Central memory CD8-positive, alpha-beta T cell (primary cell): ENCODE measurements at regions not wholly inside any gene's neighbourhood (a gene's known extent, or its start where the extent isn't known, plus 50 kb on each side); places are given as distances from the start of the nearest gene placed in this dataset.

Experiments used
- ATAC-seq: fragments of 150-1000 bp; cut with Tn5 transposase; replicated peaks from 2 replicates; pipeline ENCODE4 v1.10.0; 2022; ENCODE audit warnings: mild to moderate bottlenecking, moderate FRiP score, moderate number of reproducible peaks; ENCODE audit not compliant: poor library complexity, severe bottlenecking; ENCODE audit errors: extremely low read depth
- DNase-seq, 2 donors: peaks; one replicate each; pipeline ENCODE4 v3.0.0; 2021; ENCODE audit warnings: low spot score in 2 of 2
- H3K27ac Mint-ChIP-seq: one replicate; pipeline ENCODE4 v1.8.0; 2022; ENCODE audit warnings: low read depth, mild to moderate bottlenecking, moderate library complexity, mixed read lengths
- H3K27me3 Mint-ChIP-seq: one replicate; pipeline ENCODE4 v1.8.0; 2022; ENCODE audit warnings: mixed read lengths
- H3K36me3 Mint-ChIP-seq: one replicate; pipeline ENCODE4 v1.8.0; 2022; ENCODE audit warnings: mild to moderate bottlenecking, moderate library complexity, mixed read lengths; ENCODE audit not compliant: insufficient read depth
- H3K4me1 Mint-ChIP-seq: one replicate; pipeline ENCODE4 v1.8.0; 2022; ENCODE audit warnings: mixed read lengths
- H3K4me3 Mint-ChIP-seq: one replicate; pipeline ENCODE4 v1.8.0; 2022; ENCODE audit warnings: mild to moderate bottlenecking, moderate library complexity, mixed read lengths
- H3K9me3 Mint-ChIP-seq: one replicate; pipeline ENCODE4 v1.8.0; 2022; ENCODE audit warnings: mixed read lengths

- no peak for ATAC-seq
- H3K27me3 Mint-ChIP-seq = no peaks in the 10 kb centered on the region
- peaks cover 22% of the 10 kb centered on the region for H3K4me1 Mint-ChIP-seq
- no peak overlapping the region for H3K27ac Mint-ChIP-seq
- H3K4me3 Mint-ChIP-seq = no peak overlapping the region
- H3K9me3 Mint-ChIP-seq = peaks cover 16% of the 10 kb centered on the region
- H3K36me3 Mint-ChIP-seq = peaks cover 3% of the 10 kb centered on the region
- no peak for DNase-seq
These were observed 205.5 kb upstream of the SLC24A2 start for GRCh38 chr9:19994296-19994695.

GRCh38 chr9:19992556-19992955, 203.7 kb upstream of the SLC24A2 start:
- Mint-ChIP-seq H3K4me3 (no peak overlapping the region), H3K36me3 (no peaks in the 10 kb centered on the region), H3K9me3 (peaks cover 10% of the 10 kb centered on the region), H3K27ac (no peak overlapping the region), H3K27me3 (no peaks in the 10 kb centered on the region), H3K4me1 (peaks cover 10% of the 10 kb centered on the region)
- DNase-seq (no peak), ATAC-seq (no peak)

- Mint-ChIP-seq H3K27ac (no peak overlapping the region), H3K36me3 (no peaks in the 10 kb centered on the region), H3K4me3 (no peak overlapping the region), H3K4me1 (no peaks in the 10 kb centered on the region), H3K27me3 (no peaks in the 10 kb centered on the region), H3K9me3 (no peaks in the 10 kb centered on the region)
- ATAC-seq (no peak), DNase-seq (no peak)
These were observed 200.4 kb upstream of the SLC24A2 start for GRCh38 chr9:19989213-19989612.

- Mint-ChIP-seq H3K9me3 (no peaks in the 10 kb centered on the region), H3K4me1 (no peaks in the 10 kb centered on the region), H3K4me3 (no peak overlapping the region), H3K36me3 (no peaks in the 10 kb centered on the region), H3K27me3 (no peaks in the 10 kb centered on the region), H3K27ac (no peak overlapping the region)
- DNase-seq (no peak), ATAC-seq (no peak)
These were observed 199.4 kb upstream of the SLC24A2 start for GRCh38 chr9:19988281-19988680.

GRCh38 chr9:19985081-19985480, 196.2 kb upstream of the SLC24A2 start:
- no peaks in the 10 kb centered on the region for H3K9me3 Mint-ChIP-seq
- ATAC-seq = no peak
- no peaks in the 10 kb centered on the region for H3K27me3 Mint-ChIP-seq
- no peaks in the 10 kb centered on the region for H3K4me1 Mint-ChIP-seq
- no peak for DNase-seq
- H3K27ac Mint-ChIP-seq = no peak overlapping the region
- H3K4me3 Mint-ChIP-seq = no peak overlapping the region
- H3K36me3 Mint-ChIP-seq = no peaks in the 10 kb centered on the region

GRCh38 chr9:19976226-19976625, 187.4 kb upstream of the SLC24A2 start:
- Mint-ChIP-seq H3K9me3 (no peaks in the 10 kb centered on the region), H3K36me3 (no peaks in the 10 kb centered on the region), H3K4me3 (no peak overlapping the region), H3K4me1 (peaks cover 7% of the 10 kb centered on the region), H3K27me3 (no peaks in the 10 kb centered on the region), H3K27ac (no peak overlapping the region)
- DNase-seq (no peak), ATAC-seq (peak; percentile 58)

GRCh38 chr9:19975499-19975898, 186.7 kb upstream of the SLC24A2 start:
- no peak for DNase-seq
- Mint-ChIP-seq H3K4me3 (no peak overlapping the region), H3K36me3 (no peaks in the 10 kb centered on the region), H3K4me1 (peaks cover 7% of the 10 kb centered on the region), H3K27ac (no peak overlapping the region), H3K9me3 (no peaks in the 10 kb centered on the region), H3K27me3 (no peaks in the 10 kb centered on the region)
- ATAC-seq = no peak

- no peaks in the 10 kb centered on the region for H3K9me3 Mint-ChIP-seq
- no peaks in the 10 kb centered on the region for H3K36me3 Mint-ChIP-seq
- H3K4me1 Mint-ChIP-seq = no peaks in the 10 kb centered on the region
- no peak overlapping the region for H3K27ac Mint-ChIP-seq
- ATAC-seq (no peak), DNase-seq (no peak)
- H3K4me3 Mint-ChIP-seq = no peak overlapping the region
- no peaks in the 10 kb centered on the region for H3K27me3 Mint-ChIP-seq
These were observed 180.9 kb upstream of the SLC24A2 start for GRCh38 chr9:19969721-19970120.

- DNase-seq (no peak), ATAC-seq (no peak)
- no peak overlapping the region for H3K27ac Mint-ChIP-seq
- H3K4me1 Mint-ChIP-seq = no peaks in the 10 kb centered on the region
- no peaks in the 10 kb centered on the region for H3K36me3 Mint-ChIP-seq
- H3K9me3 Mint-ChIP-seq = no peaks in the 10 kb centered on the region
- no peaks in the 10 kb centered on the region for H3K27me3 Mint-ChIP-seq
- no peak overlapping the region for H3K4me3 Mint-ChIP-seq
These were observed 179.1 kb upstream of the SLC24A2 start for GRCh38 chr9:19967888-19968459.

GRCh38 chr9:19967216-19967887, 178.5 kb upstream of the SLC24A2 start:
- Mint-ChIP-seq H3K27me3 (no peaks in the 10 kb centered on the region), H3K4me1 (no peaks in the 10 kb centered on the region), H3K36me3 (no peaks in the 10 kb centered on the region), H3K9me3 (no peaks in the 10 kb centered on the region), H3K27ac (no peak overlapping the region), H3K4me3 (no peak overlapping the region)
- ATAC-seq (no peak), DNase-seq (no peak)

GRCh38 chr9:19965336-19965735, 176.5 kb upstream of the SLC24A2 start:
- ATAC-seq = no peak
- no peaks in the 10 kb centered on the region for H3K4me1 Mint-ChIP-seq
- H3K4me3 Mint-ChIP-seq = no peak overlapping the region
- no peaks in the 10 kb centered on the region for H3K36me3 Mint-ChIP-seq
- H3K27ac Mint-ChIP-seq = no peak overlapping the region
- no peaks in the 10 kb centered on the region for H3K27me3 Mint-ChIP-seq
- DNase-seq = no peak
- H3K9me3 Mint-ChIP-seq = no peaks in the 10 kb centered on the region

GRCh38 chr9:19947996-19948395, 159.2 kb upstream of the SLC24A2 start:
- no peaks in the 10 kb centered on the region for H3K36me3 Mint-ChIP-seq
- no peak overlapping the region for H3K27ac Mint-ChIP-seq
- H3K4me1 Mint-ChIP-seq = no peaks in the 10 kb centered on the region
- no peak for DNase-seq
- ATAC-seq = no peak
- H3K9me3 Mint-ChIP-seq = no peaks in the 10 kb centered on the region
- no peak overlapping the region for H3K4me3 Mint-ChIP-seq
- no peaks in the 10 kb centered on the region for H3K27me3 Mint-ChIP-seq

GRCh38 chr9:19946441-19947109, 157.7 kb upstream of the SLC24A2 start:
- Mint-ChIP-seq H3K36me3 (no peaks in the 10 kb centered on the region), H3K4me3 (no peak overlapping the region), H3K9me3 (no peaks in the 10 kb centered on the region), H3K27me3 (peaks cover 6% of the 10 kb centered on the region), H3K27ac (no peak overlapping the region), H3K4me1 (no peaks in the 10 kb centered on the region)
- DNase-seq = no peak
- ATAC-seq = no peak
